ENCODE measurements at regions not wholly inside any gene's neighbourhood (a gene's known extent, or its start where the extent isn't known, plus 50 kb on each side); places are given as distances from the start of the nearest gene placed in this dataset.

GRCh38 chr1:222023025-222023424, 281.1 kb upstream of the DUSP10 start:
- Histone ChIP-seq H3K27ac (ENCODE audit: insufficient read length, low read depth, low read length) (no peak overlapping the region), H2AFZ (ENCODE audit: low read length) (no peak overlapping the region), H3K27me3 (ENCODE audit: insufficient read depth, low read length) (no peaks in the 10 kb centered on the region), H3K23me2 (ENCODE audit: insufficient read length, low read depth, low read length, poor library complexity, severe bottlenecking) (no peaks in the 10 kb centered on the region), H3T11ph (ENCODE audit: low read length) (no peak overlapping the region), H3K4me2 (ENCODE audit: insufficient read depth, insufficient read length, low read length) (no peak overlapping the region), H4K91ac (ENCODE audit: insufficient read length, low read depth, low read length) (no peak overlapping the region), H2BK12ac (ENCODE audit: insufficient read length, low read depth, low read length) (no peak overlapping the region), H3K9ac (ENCODE audit: extremely low read depth, insufficient read length, low read length) (no peak overlapping the region), H3K4ac (ENCODE audit: low read depth, low read length) (no peak overlapping the region), H3K79me2 (ENCODE audit: insufficient read depth, low read length) (no peaks in the 10 kb centered on the region), H3K18ac (ENCODE audit: insufficient read length, low read depth, low read length) (no peak overlapping the region), H4K20me1 (ENCODE audit: control insufficient read depth, insufficient read depth, insufficient read length) (no peaks in the 10 kb centered on the region), H2BK20ac (ENCODE audit: low read depth, low read length, poor library complexity, severe bottlenecking) (no peak overlapping the region), H3K79me1 (ENCODE audit: insufficient read depth, low read depth, low read length, poor library complexity, severe bottlenecking) (no peaks in the 10 kb centered on the region), H4K8ac (replicated peaks; ENCODE audit: insufficient read length, low read depth, low read length) (no peak overlapping the region), H3K56ac (ENCODE audit: insufficient read length, low read depth, low read length) (no peak overlapping the region), H3K9me3 (ENCODE audit: control insufficient read depth, low read depth, low read length) (no peaks in the 10 kb centered on the region), H2AK5ac (ENCODE audit: insufficient read length, low read length) (no peak overlapping the region), H3K14ac (ENCODE audit: insufficient read depth, low read length) (no peak overlapping the region), H3K4me1 (ENCODE audit: insufficient read depth, low read length) (no peaks in the 10 kb centered on the region), H2BK5ac (ENCODE audit: insufficient read length, low read length) (no peak overlapping the region), H2BK120ac (ENCODE audit: low read depth, low read length, poor library complexity, severe bottlenecking) (no peak overlapping the region), H4K5ac (ENCODE audit: insufficient read length, low read depth, low read length) (no peak overlapping the region), H2BK15ac (ENCODE audit: low read depth, low read length) (no peak overlapping the region), H3K23ac (ENCODE audit: insufficient read length, low read depth, low read length) (no peak overlapping the region)
- no peak for TF ChIP-seq CTCF (conservative IDR thresholded peaks at IDR 0.05)
- Mint-ChIP-seq H3K27ac (no peak overlapping the region), H3K27me3 (ENCODE audit: low read depth) (no peaks in the 10 kb centered on the region; the same call in 1 of the 2 replicates), H3K4me3 (no peak overlapping the region), H3K4me1 (peaks cover 7 to 12% of the 10 kb centered on the region in 2 experiments), H3K36me3 (ENCODE audit: insufficient read depth in 1 of 3, low read depth in 3 of 3) (no peaks in the 10 kb centered on the region), H3K9me3 (no peaks in the 10 kb centered on the region)
- no peak for DNase-seq
- no CpG with 5 or more reads among the region's 5 CpGs for WGBS (ENCODE audit: extremely low coverage, insufficient read length, low lambda C conversion rate)
